Lower leg skin (tissue), 4 donors: ENCODE measurements at regions not wholly inside any gene's neighbourhood (a gene's known extent, or its start where the extent isn't known, plus 50 kb on each side); places are given as distances from the start of the nearest gene placed in this dataset.

Experiments used
- DNase-seq, 2 donors: peaks; one replicate each; pipeline ENCODE4 v3.0.0-alpha.2; 2019; ENCODE audit warnings: low spot score in 2 of 2
- H3K4me3 ChIP-seq: fragments of 200-600 bp; sonication (generic); 2 replicates; pipeline ENCODE4 v1.5.1; 2017; ENCODE audit warnings: mild to moderate bottlenecking, low read depth; ENCODE audit not compliant: poor library complexity, severe bottlenecking
- POLR2A ChIP-seq, 2 donors: fragments of 450-650 bp; IDR thresholded peaks; one replicate each; pipeline ENCODE4 v1.6.1; 2016 to 2017; ENCODE audit warnings: antibody characterized with exemption in 2 of 2, mild to moderate bottlenecking in 1 of 2, moderate library complexity in 1 of 2
- WGBS, 2 donors: methylation state at CpG; one replicate each; pipeline ENCODE4 v1.1.5; 2018; 5-methylcytosine and 5-hydroxymethylcytosine counted together
- intact Hi-C: fragments of 100-400 bp; cut with DNase I; formaldehyde crosslinking; loops from one replicate; pipeline ENCODE4 v1.15.0; 2023; ENCODE audit warnings: low total_unique reads
- TF ChIP-seq, protein P1 (sequence below), 3 donors: fragments of 450-650 bp; IDR thresholded peaks; one replicate each; pipeline ENCODE4 v1.5.1; 2016; ENCODE audit warnings: antibody characterized with exemption in 3 of 3, mild to moderate bottlenecking in 3 of 3, moderate library complexity in 2 of 3

- DNase-seq, result no peak
- no peak overlapping the region for H3K4me3 ChIP-seq
- TF ChIP-seq, protein P1, sequence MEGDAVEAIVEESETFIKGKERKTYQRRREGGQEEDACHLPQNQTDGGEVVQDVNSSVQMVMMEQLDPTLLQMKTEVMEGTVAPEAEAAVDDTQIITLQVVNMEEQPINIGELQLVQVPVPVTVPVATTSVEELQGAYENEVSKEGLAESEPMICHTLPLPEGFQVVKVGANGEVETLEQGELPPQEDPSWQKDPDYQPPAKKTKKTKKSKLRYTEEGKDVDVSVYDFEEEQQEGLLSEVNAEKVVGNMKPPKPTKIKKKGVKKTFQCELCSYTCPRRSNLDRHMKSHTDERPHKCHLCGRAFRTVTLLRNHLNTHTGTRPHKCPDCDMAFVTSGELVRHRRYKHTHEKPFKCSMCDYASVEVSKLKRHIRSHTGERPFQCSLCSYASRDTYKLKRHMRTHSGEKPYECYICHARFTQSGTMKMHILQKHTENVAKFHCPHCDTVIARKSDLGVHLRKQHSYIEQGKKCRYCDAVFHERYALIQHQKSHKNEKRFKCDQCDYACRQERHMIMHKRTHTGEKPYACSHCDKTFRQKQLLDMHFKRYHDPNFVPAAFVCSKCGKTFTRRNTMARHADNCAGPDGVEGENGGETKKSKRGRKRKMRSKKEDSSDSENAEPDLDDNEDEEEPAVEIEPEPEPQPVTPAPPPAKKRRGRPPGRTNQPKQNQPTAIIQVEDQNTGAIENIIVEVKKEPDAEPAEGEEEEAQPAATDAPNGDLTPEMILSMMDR (IDR thresholded peaks at IDR 0.05), result no peak
- no peak for TF ChIP-seq POLR2A (IDR thresholded peaks at IDR 0.05)
- intact Hi-C loops, result no loop called here
- 73 to 85% methylated on average over 14 to 17 of the region's 17 CpGs for WGBS, 2 donors
These were observed 1275.9 kb downstream of the BRD1 start for GRCh38 chr22:48551716-48552268.

DNA sequence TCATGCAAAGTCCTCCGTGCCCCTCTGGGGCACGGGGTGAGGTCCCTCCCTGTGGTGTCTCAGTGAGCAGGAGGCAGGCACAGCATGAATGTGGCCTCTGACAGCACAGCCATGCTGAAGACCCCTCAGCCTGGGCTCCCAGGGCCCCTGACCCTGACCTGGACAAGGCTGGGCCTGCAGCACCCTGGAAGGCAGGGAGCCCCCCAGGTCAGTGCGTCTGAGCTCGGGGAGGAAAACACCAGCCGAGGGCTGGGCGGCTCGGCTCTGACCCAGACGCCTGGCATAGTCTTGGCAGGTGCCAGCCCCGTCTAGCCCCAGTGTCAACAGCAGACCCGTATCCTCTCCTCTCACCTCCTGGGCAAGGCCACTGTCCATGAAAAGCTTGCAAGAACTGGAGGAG, 1276.6 kb downstream of the BRD1 start:
- intact Hi-C loops, result no loop called here
- 87 to 89% methylated on average over 6 to 8 of the region's 10 CpGs for WGBS, 2 donors
- TF ChIP-seq, protein P1 (IDR thresholded peaks at IDR 0.05), result no peak
- no peak for TF ChIP-seq POLR2A (IDR thresholded peaks at IDR 0.05)

GRCh38 chr22:48548391-48548790, 1279.3 kb downstream of the BRD1 start:
- H3K4me3 ChIP-seq, result no peak overlapping the region
- no peak for TF ChIP-seq POLR2A (IDR thresholded peaks at IDR 0.05)
- TF ChIP-seq, protein P1 (IDR thresholded peaks at IDR 0.05), result no peak
- intact Hi-C loops, result no loop called here
- WGBS, 2 donors, result 94 to 95% methylated on average over 7 of the region's 8 CpGs
- DNase-seq, result no peak

More for the DNA sequence above, 1276.6 kb downstream of the BRD1 start:
- H3K4me3 ChIP-seq, result no peak overlapping the region
- DNase-seq, result no peak

- WGBS, 2 donors, result 88 to 89% methylated on average over 9 to 11 of the region's 13 CpGs
- H3K4me3 ChIP-seq, result no peak overlapping the region
- no peak for TF ChIP-seq POLR2A (IDR thresholded peaks at IDR 0.05)
- TF ChIP-seq, protein P1 (IDR thresholded peaks at IDR 0.05), result no peak
- no peak for DNase-seq
- intact Hi-C loops, result no loop called here
These were observed 1279.7 kb downstream of the BRD1 start for GRCh38 chr22:48547971-48548370.

DNA sequence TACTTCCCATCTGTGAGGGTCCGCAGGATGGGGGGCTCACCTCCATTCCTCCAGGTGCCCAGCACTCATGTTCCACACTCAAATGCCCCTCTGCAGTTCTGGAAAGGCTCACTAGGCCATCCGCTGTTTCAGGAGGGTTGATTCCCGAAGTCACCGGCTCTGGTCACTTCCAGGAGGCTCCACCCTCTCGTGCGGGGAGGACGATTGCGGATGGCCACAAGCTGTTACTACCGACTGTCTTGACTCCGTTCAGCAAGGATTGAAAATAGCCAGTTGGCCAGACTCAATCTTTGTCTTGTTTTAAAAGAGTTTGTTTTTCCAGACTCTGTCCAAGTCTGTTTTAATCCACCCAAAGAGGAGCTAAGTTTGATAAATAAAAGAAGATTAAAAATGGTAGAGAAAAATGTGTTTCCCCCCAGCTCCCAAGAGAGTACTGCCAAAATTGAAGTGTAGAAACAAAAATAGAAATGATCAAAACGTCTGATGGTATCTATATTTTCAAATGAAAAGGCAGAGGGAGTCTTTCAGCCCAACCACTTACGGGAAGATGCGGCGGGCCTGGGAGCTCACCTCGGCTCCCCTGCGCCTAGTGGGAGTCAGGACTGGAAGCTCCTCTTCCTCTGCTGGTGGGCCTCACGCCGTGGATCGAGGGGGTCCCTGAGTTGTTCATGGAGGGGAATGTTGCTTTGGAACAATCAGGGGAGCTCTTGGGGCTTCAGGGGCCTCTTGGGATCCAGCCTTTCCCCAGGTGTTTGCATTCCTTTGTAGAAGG, 1280.8 kb downstream of the BRD1 start:
- intact Hi-C loops, result no loop called here
- no peak overlapping the region for H3K4me3 ChIP-seq
- WGBS, 2 donors, result 70 to 75% methylated on average over 19 of the region's 19 CpGs
- TF ChIP-seq, protein P1 (IDR thresholded peaks at IDR 0.05), result no peak
- TF ChIP-seq POLR2A (IDR thresholded peaks at IDR 0.05), result no peak
- DNase-seq, result no peak
